ENCODE measurements at regions not wholly inside any gene's neighbourhood (a gene's known extent, or its start where the extent isn't known, plus 50 kb on each side); places are given as distances from the start of the nearest gene placed in this dataset.
A peak's percentile ranks its signal among the peaks of the same experiment; 100 is the strongest.
"Not testable (repeated sequence)": the region's sequence is repeated elsewhere in the genome, so short reads cannot be mapped to it uniquely, and the experiment has no call there.

GRCh38 chr12:25401547-25402345 lies 151.0 kb upstream of the KRAS start:
- DNase-seq (ENCODE audit: low read depth, low spot score): no peak
- H3K4me3 ChIP-seq (ENCODE audit: low read length): no peak overlapping the region
- H3K9me3 ChIP-seq (ENCODE audit: control insufficient read depth, insufficient read depth, low read length): no peaks in the 10 kb centered on the region
- H3K4me1 ChIP-seq (ENCODE audit: control insufficient read depth, insufficient read depth, low read length): no peaks in the 10 kb centered on the region
- WGBS (ENCODE audit: insufficient coverage, insufficient read length): no CpG with 5 or more reads among the region's 3 CpGs
- no peak overlapping the region for H3K27ac ChIP-seq (ENCODE audit: low read length)
- H3K27me3 ChIP-seq (ENCODE audit: control insufficient read depth, insufficient read depth, low read length): no peaks in the 10 kb centered on the region
- H3K36me3 ChIP-seq (ENCODE audit: control insufficient read depth, insufficient read depth, low read length): no peaks in the 10 kb centered on the region

GRCh38 chr12:25397001-25397400 lies 146.3 kb upstream of the KRAS start:
- DNase-seq (ENCODE audit: low read depth, low spot score): no peak
- Histone ChIP-seq H3K4me1 (ENCODE audit: control insufficient read depth, insufficient read depth, low read length) (no peaks in the 10 kb centered on the region), H3K27me3 (ENCODE audit: control insufficient read depth, insufficient read depth, low read length) (no peaks in the 10 kb centered on the region), H3K27ac (ENCODE audit: low read length) (no peak overlapping the region), H3K36me3 (ENCODE audit: control insufficient read depth, insufficient read depth, low read length) (no peaks in the 10 kb centered on the region), H3K9me3 (ENCODE audit: control insufficient read depth, insufficient read depth, low read length) (no peaks in the 10 kb centered on the region), H3K4me3 (ENCODE audit: low read length) (no peak overlapping the region)
- WGBS (ENCODE audit: insufficient coverage, insufficient read length): no CpG with 5 or more reads among the region's 6 CpGs

- Histone ChIP-seq H3K4me3 (ENCODE audit: low read length) (no peak overlapping the region), H3K27ac (ENCODE audit: low read length) (no peak overlapping the region), H3K4me1 (ENCODE audit: control insufficient read depth, insufficient read depth, low read length) (no peaks in the 10 kb centered on the region), H3K27me3 (ENCODE audit: control insufficient read depth, insufficient read depth, low read length) (no peaks in the 10 kb centered on the region), H3K9me3 (ENCODE audit: control insufficient read depth, insufficient read depth, low read length) (no peaks in the 10 kb centered on the region), H3K36me3 (ENCODE audit: control insufficient read depth, insufficient read depth, low read length) (no peaks in the 10 kb centered on the region)
- DNase-seq (ENCODE audit: low read depth, low spot score): no peak
- no CpG with 5 or more reads among the region's 1 CpG for WGBS (ENCODE audit: insufficient coverage, insufficient read length)
Observed at GRCh38 chr12:25395227-25395626, 144.5 kb upstream of the KRAS start.

- H3K4me3 ChIP-seq (ENCODE audit: low read length); H3K4me1 ChIP-seq (ENCODE audit: control insufficient read depth, insufficient read depth, low read length); H3K27me3 ChIP-seq (ENCODE audit: control insufficient read depth, insufficient read depth, low read length); H3K9me3 ChIP-seq (ENCODE audit: control insufficient read depth, insufficient read depth, low read length); DNase-seq (ENCODE audit: low read depth, low spot score); H3K27ac ChIP-seq (ENCODE audit: low read length); H3K36me3 ChIP-seq (ENCODE audit: control insufficient read depth, insufficient read depth, low read length): not testable (repeated sequence)
- 100% methylated on average over 1 of the region's 4 CpGs for WGBS (ENCODE audit: insufficient coverage, insufficient read length)
Observed at GRCh38 chr12:25394775-25395174, 144.0 kb upstream of the KRAS start.

GRCh38 chr12:25394025-25394424 lies 143.3 kb upstream of the KRAS start:
- WGBS (ENCODE audit: insufficient coverage, insufficient read length): no CpG with 5 or more reads among the region's 9 CpGs
- Histone ChIP-seq H3K4me3 (ENCODE audit: low read length) (no peak overlapping the region), H3K36me3 (ENCODE audit: control insufficient read depth, insufficient read depth, low read length) (no peaks in the 10 kb centered on the region), H3K27ac (ENCODE audit: low read length) (no peak overlapping the region), H3K4me1 (ENCODE audit: control insufficient read depth, insufficient read depth, low read length) (no peaks in the 10 kb centered on the region), H3K27me3 (ENCODE audit: control insufficient read depth, insufficient read depth, low read length) (no peaks in the 10 kb centered on the region), H3K9me3 (ENCODE audit: control insufficient read depth, insufficient read depth, low read length) (no peaks in the 10 kb centered on the region)
- no peak for DNase-seq (ENCODE audit: low read depth, low spot score)

- not testable (repeated sequence) for H3K27me3 ChIP-seq (ENCODE audit: control insufficient read depth, insufficient read depth, low read length); DNase-seq (ENCODE audit: low read depth, low spot score); H3K36me3 ChIP-seq (ENCODE audit: control insufficient read depth, insufficient read depth, low read length); H3K27ac ChIP-seq (ENCODE audit: low read length); H3K4me1 ChIP-seq (ENCODE audit: control insufficient read depth, insufficient read depth, low read length); H3K9me3 ChIP-seq (ENCODE audit: control insufficient read depth, insufficient read depth, low read length); H3K4me3 ChIP-seq (ENCODE audit: low read length)
- WGBS (ENCODE audit: insufficient coverage, insufficient read length): no CpG with 5 or more reads among the region's 25 CpGs
Observed at GRCh38 chr12:25391346-25391745, 140.6 kb upstream of the KRAS start.

GRCh38 chr12:25388183-25388582 lies 137.5 kb upstream of the KRAS start:
- H3K4me1 ChIP-seq (ENCODE audit: control insufficient read depth, insufficient read depth, low read length): peaks cover 3% of the 10 kb centered on the region; the same call in 1 of the 2 replicates
- H3K36me3 ChIP-seq (ENCODE audit: control insufficient read depth, insufficient read depth, low read length): no peaks in the 10 kb centered on the region
- DNase-seq (ENCODE audit: low read depth, low spot score): no peak
- 0 out of 2 replicates have a peak, but pooled peaks cover 1% of the 10 kb centered on the region for H3K27me3 ChIP-seq (ENCODE audit: control insufficient read depth, insufficient read depth, low read length)
- no CpG with 5 or more reads among the region's 5 CpGs for WGBS (ENCODE audit: insufficient coverage, insufficient read length)
- H3K4me3 ChIP-seq (ENCODE audit: low read length): no peak overlapping the region
- H3K27ac ChIP-seq (ENCODE audit: low read length): no peak overlapping the region
- H3K9me3 ChIP-seq (ENCODE audit: control insufficient read depth, insufficient read depth, low read length): no peaks in the 10 kb centered on the region

- no CpG with 5 or more reads among the region's 3 CpGs for WGBS (ENCODE audit: insufficient coverage, insufficient read length)
- H3K27ac ChIP-seq (ENCODE audit: low read length): no peak overlapping the region
- no peak for DNase-seq (ENCODE audit: low read depth, low spot score)
Observed at GRCh38 chr12:25387732-25388050, 137.0 kb upstream of the KRAS start.

GRCh38 chr12:25386831-25387731 lies 136.4 kb upstream of the KRAS start:
- H3K36me3 ChIP-seq (ENCODE audit: control insufficient read depth, insufficient read depth, low read length): no peaks in the 10 kb centered on the region
- peaks cover 3% of the 10 kb centered on the region; the same call in 1 of the 2 replicates for H3K4me1 ChIP-seq (ENCODE audit: control insufficient read depth, insufficient read depth, low read length)
- no peaks in the 10 kb centered on the region for H3K9me3 ChIP-seq (ENCODE audit: control insufficient read depth, insufficient read depth, low read length)
- peak; percentile 58 for DNase-seq (ENCODE audit: low read depth, low spot score)
- no CpG with 5 or more reads among the region's 22 CpGs for WGBS (ENCODE audit: insufficient coverage, insufficient read length)
- peak overlapping the region; percentile 53; the same call in 1 of the 2 replicates for H3K4me3 ChIP-seq (ENCODE audit: low read length)
- no peak overlapping the region for H3K27ac ChIP-seq (ENCODE audit: low read length)
- H3K27me3 ChIP-seq (ENCODE audit: control insufficient read depth, insufficient read depth, low read length): 0 out of 2 replicates have a peak, but pooled peaks cover 1% of the 10 kb centered on the region

More at GRCh38 chr12:25387732-25388050, 137.0 kb upstream of the KRAS start:
- Histone ChIP-seq H3K4me3 (ENCODE audit: low read length) (no peak overlapping the region), H3K27me3 (ENCODE audit: control insufficient read depth, insufficient read depth, low read length) (0 out of 2 replicates have a peak, but pooled peaks cover 1% of the 10 kb centered on the region), H3K9me3 (ENCODE audit: control insufficient read depth, insufficient read depth, low read length) (no peaks in the 10 kb centered on the region), H3K4me1 (ENCODE audit: control insufficient read depth, insufficient read depth, low read length) (peaks cover 3% of the 10 kb centered on the region; the same call in 1 of the 2 replicates), H3K36me3 (ENCODE audit: control insufficient read depth, insufficient read depth, low read length) (no peaks in the 10 kb centered on the region)

GRCh38 chr12:25384893-25385248 lies 134.1 kb upstream of the KRAS start:
- Histone ChIP-seq H3K27ac (ENCODE audit: low read length) (no peak overlapping the region), H3K27me3 (ENCODE audit: control insufficient read depth, insufficient read depth, low read length) (0 out of 2 replicates have a peak, but pooled peaks cover 1% of the 10 kb centered on the region)
- WGBS (ENCODE audit: insufficient coverage, insufficient read length): no CpG with 5 or more reads among the region's 14 CpGs

More at GRCh38 chr12:25384893-25385248, 134.1 kb upstream of the KRAS start:
- H3K36me3 ChIP-seq (ENCODE audit: control insufficient read depth, insufficient read depth, low read length): no peaks in the 10 kb centered on the region
- no peak for DNase-seq (ENCODE audit: low read depth, low spot score)
- H3K4me1 ChIP-seq (ENCODE audit: control insufficient read depth, insufficient read depth, low read length): peaks cover 3% of the 10 kb centered on the region; the same call in 1 of the 2 replicates
- no peaks in the 10 kb centered on the region for H3K9me3 ChIP-seq (ENCODE audit: control insufficient read depth, insufficient read depth, low read length)
- H3K4me3 ChIP-seq (ENCODE audit: low read length): peak overlapping the region; percentile 79; the same call in 1 of the 2 replicates
